B cell (primary cell): ENCODE measurements at regions not wholly inside any gene's neighbourhood (a gene's known extent, or its start where the extent isn't known, plus 50 kb on each side); places are given as distances from the start of the nearest gene placed in this dataset.

Experiments used
- ATAC-seq: fragments of 200-7000 bp; cut with Tn5 transposase; one replicate; pipeline ENCODE4 v1.10.0; 2021; ENCODE audit warnings: low read depth, mild to moderate bottlenecking, moderate number of reproducible peaks, moderate library complexity
- CTCF ChIA-PET: fragments of 350-600 bp; sonication (Branson Sonifier 250); formaldehyde crosslinking; loops from one replicate; lab custom pipeline; 2021; ENCODE audit warnings: antibody characterized with exemption, inconsistent platforms; lab: Charles Lee
- POLR2A ChIA-PET: fragments of 350-600 bp; sonication (Branson Sonifier 250); formaldehyde crosslinking; loops from one replicate; lab custom pipeline; 2021; ENCODE audit warnings: antibody characterized with exemption; lab: Charles Lee
- DNase-seq: peaks from one replicate; pipeline ENCODE4 v3.0.0; 2013
- H2AFZ ChIP-seq: 2 replicates; pipeline ENCODE4 v1.6.1; 2012; ENCODE audit warnings: mild to moderate bottlenecking, low read depth, low read length; ENCODE audit not compliant: insufficient read depth, poor library complexity, severe bottlenecking
- H3K27ac ChIP-seq, 2 donors: 1 replicate in 1 of 2; 2 replicates in 1 of 2; pipeline ENCODE4 v1.5.1; 2012 to 2013; ENCODE audit warnings: low read length in 2 of 2, mild to moderate bottlenecking in 2 of 2, moderate library complexity in 1 of 2
- H3K27me3 ChIP-seq, 4 experiments: fragments of 200-600 bp in 1 of 4; sonication (generic) in 1 of 4; replicated peaks in 1 of 4; 1 replicate in 2 of 4; 2 replicates in 2 of 4; pipeline versions ENCODE4 v1.6.1 to v1.7.0; 2013 to 2016; ENCODE audit warnings: low read length in 3 of 4, mild to moderate bottlenecking in 2 of 4, mixed read lengths in 1 of 4, moderate library complexity in 1 of 4; ENCODE audit not compliant: insufficient read depth in 4 of 4, control insufficient read depth in 3 of 4; ENCODE audit errors: control extremely low read depth in 1 of 4
- H3K36me3 ChIP-seq, 2 experiments: replicated peaks in 1 of 2; 1 replicate in 1 of 2; 2 replicates in 1 of 2; pipeline versions ENCODE4 v1.6.1 to v1.7.1; 2013; ENCODE audit warnings: low read length in 1 of 2; ENCODE audit not compliant: insufficient read depth in 2 of 2, control insufficient read depth in 1 of 2; ENCODE audit errors: control extremely low read depth in 1 of 2, extremely low read depth in 1 of 2
- H3K4me1 ChIP-seq, 2 donors: fragments of 200-600 bp in 1 of 2; sonication (generic) in 1 of 2; 1 replicate in 1 of 2; 2 replicates in 1 of 2; pipeline versions ENCODE4 v1.5.1 to v1.6.1; 2013 to 2017; ENCODE audit warnings: low read length in 2 of 2; ENCODE audit not compliant: control insufficient read depth in 2 of 2, insufficient read depth in 2 of 2
- H3K4me2 ChIP-seq: replicated peaks from 2 replicates; pipeline ENCODE3; 2012; ENCODE audit warnings: mild to moderate bottlenecking, low read depth, low read length; ENCODE audit not compliant: poor library complexity, severe bottlenecking
- H3K4me3 ChIP-seq, 5 experiments: fragments of 200-600 bp in 1 of 5; sonication (generic) in 1 of 5; 1 replicate in 3 of 5; 2 replicates in 2 of 5; pipeline versions ENCODE4 v1.5.1 to v1.7.0; 2011 to 2016; ENCODE audit warnings: low read length in 4 of 5, mild to moderate bottlenecking in 4 of 5, low read depth in 2 of 5, control low read depth in 1 of 5, moderate library complexity in 1 of 5; ENCODE audit not compliant: insufficient read depth in 1 of 5; ENCODE audit errors: control extremely low read depth in 1 of 5, extremely low read depth in 1 of 5
- H3K79me2 ChIP-seq: fragments of 200-600 bp; sonication (generic); one replicate; pipeline ENCODE4 v1.6.0; 2016; ENCODE audit warnings: low read length; ENCODE audit not compliant: control insufficient read depth, insufficient read depth
- H3K9ac ChIP-seq: fragments of 200-600 bp; sonication (generic); 2 replicates; pipeline ENCODE4 v1.6.1; 2017; ENCODE audit warnings: mild to moderate bottlenecking, low read length, moderate library complexity
- H3K9me3 ChIP-seq, 3 donors: one replicate each; pipeline versions ENCODE4 v1.6.1 to v1.7.1; 2013; ENCODE audit warnings: low read length in 2 of 3; ENCODE audit not compliant: control insufficient read depth in 2 of 3, insufficient read depth in 1 of 3; ENCODE audit errors: control extremely low read depth in 1 of 3
- H4K20me1 ChIP-seq: 2 replicates; pipeline ENCODE4 v1.6.0; 2012; ENCODE audit warnings: mild to moderate bottlenecking, low read length; ENCODE audit not compliant: insufficient read depth, control insufficient read depth, poor library complexity, severe bottlenecking
- H3K27ac Mint-ChIP-seq: one replicate; pipeline ENCODE4 v1.8.0; 2021; ENCODE audit warnings: mixed read lengths
- H3K27me3 Mint-ChIP-seq: one replicate; pipeline ENCODE4 v1.8.0; 2021; ENCODE audit warnings: mixed read lengths
- H3K4me1 Mint-ChIP-seq: one replicate; pipeline ENCODE4 v1.8.0; 2021; ENCODE audit warnings: mixed read lengths
- H3K4me3 Mint-ChIP-seq: one replicate; pipeline ENCODE4 v1.8.0; 2021; ENCODE audit warnings: mixed read lengths
- H3K9me3 Mint-ChIP-seq: one replicate; pipeline ENCODE4 v1.8.0; 2022; ENCODE audit warnings: mixed read lengths; ENCODE audit not compliant: insufficient read depth
- EZH2 ChIP-seq: IDR thresholded peaks from 2 replicates; pipeline ENCODE4 v1.6.1; 2012; ENCODE audit warnings: borderline replicate concordance, low read depth, mild to moderate bottlenecking, moderate library complexity, low read length; ENCODE audit not compliant: insufficient read depth, poor library complexity, severe bottlenecking
- WGBS: methylation state at CpG from one replicate; pipeline ENCODE4 v1.1.5; 2013; ENCODE audit warnings: missing lambda C conversion rate; ENCODE audit not compliant: insufficient coverage; 5-methylcytosine and 5-hydroxymethylcytosine counted together
- intact Hi-C: fragments of 100-400 bp; cut with micrococcal nuclease; formaldehyde crosslinking; loops from one replicate; pipeline ENCODE4 v1.10.0; 2022
- TF ChIP-seq, protein P1 (sequence below): fragments of 200-600 bp; IDR thresholded peaks from one replicate; pipeline ENCODE4 v1.8.0; 2022; ENCODE audit warnings: antibody characterized with exemption, mild to moderate bottlenecking

DNA sequence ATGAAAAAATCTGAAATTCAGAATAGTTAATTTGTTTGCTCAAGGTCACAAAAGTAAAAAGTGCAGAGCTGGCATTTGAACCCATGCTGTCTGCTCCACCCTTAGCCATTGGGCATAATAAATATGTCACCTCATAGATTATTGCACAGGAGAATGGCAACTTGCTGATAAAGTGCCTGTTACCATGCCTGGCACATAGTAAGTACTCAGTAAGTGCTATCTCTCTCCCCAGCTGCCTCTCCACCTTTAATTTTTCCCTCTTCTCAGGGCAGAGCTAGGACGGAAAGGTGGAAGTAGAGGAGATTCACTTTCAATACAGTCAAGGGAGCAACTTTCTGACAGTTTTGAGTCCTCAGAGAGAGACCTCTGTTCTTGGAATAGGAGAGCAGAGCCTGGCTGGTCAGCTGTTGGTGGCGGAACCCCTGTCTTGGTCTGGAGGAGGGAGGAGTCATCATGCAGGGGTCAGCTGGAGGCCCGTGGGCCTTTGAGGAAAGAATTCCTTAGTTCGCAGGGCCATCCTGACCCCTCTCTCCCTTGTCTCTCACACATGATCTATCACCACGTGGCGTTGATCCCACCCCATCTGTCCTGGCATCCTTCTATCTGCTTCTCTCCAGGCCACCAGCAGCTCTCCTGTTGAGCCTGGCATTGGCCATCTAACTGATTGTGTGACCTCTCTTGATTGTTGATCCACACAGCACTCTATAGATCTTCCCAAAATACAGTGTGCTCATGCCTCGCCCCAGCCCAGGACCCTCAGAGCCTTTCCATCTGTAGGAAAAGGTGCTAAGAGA is 149.3 kb downstream of the RPLP1 start:
- ATAC-seq (no peak), DNase-seq (no peak)
- CTCF ChIA-PET = interaction anchor here (1.0 to 1.6 kb wide), 2 partner anchors 10 to 865 kb away, joined by 3 to 4 read pairs; no protein-coding TSS in a partner anchor
- no peak overlapping the region for H2AFZ ChIP-seq
- H3K4me3 Mint-ChIP-seq = no peak overlapping the region
- no peak overlapping the region for H3K27ac Mint-ChIP-seq
- H3K27ac ChIP-seq = no peak overlapping the region
- POLR2A ChIA-PET = no interaction called here
- no peaks in the 10 kb centered on the region for H4K20me1 ChIP-seq
- H3K36me3 ChIP-seq = no peaks in the 10 kb centered on the region
- H3K9ac ChIP-seq = no peak overlapping the region
- H3K9me3 Mint-ChIP-seq = no peaks in the 10 kb centered on the region
- H3K27me3 ChIP-seq = peaks cover 0 to 13% (median 4%) of the 10 kb centered on the region in 4 experiments
- intact Hi-C loops = no loop called here
- WGBS = 92% methylated on average over 5 of the region's 7 CpGs
- H3K27me3 Mint-ChIP-seq = peaks cover 52% of the 10 kb centered on the region
- H3K4me1 ChIP-seq = no peaks in the 10 kb centered on the region
- TF ChIP-seq, protein P1, sequence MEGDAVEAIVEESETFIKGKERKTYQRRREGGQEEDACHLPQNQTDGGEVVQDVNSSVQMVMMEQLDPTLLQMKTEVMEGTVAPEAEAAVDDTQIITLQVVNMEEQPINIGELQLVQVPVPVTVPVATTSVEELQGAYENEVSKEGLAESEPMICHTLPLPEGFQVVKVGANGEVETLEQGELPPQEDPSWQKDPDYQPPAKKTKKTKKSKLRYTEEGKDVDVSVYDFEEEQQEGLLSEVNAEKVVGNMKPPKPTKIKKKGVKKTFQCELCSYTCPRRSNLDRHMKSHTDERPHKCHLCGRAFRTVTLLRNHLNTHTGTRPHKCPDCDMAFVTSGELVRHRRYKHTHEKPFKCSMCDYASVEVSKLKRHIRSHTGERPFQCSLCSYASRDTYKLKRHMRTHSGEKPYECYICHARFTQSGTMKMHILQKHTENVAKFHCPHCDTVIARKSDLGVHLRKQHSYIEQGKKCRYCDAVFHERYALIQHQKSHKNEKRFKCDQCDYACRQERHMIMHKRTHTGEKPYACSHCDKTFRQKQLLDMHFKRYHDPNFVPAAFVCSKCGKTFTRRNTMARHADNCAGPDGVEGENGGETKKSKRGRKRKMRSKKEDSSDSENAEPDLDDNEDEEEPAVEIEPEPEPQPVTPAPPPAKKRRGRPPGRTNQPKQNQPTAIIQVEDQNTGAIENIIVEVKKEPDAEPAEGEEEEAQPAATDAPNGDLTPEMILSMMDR = no peak
- no peak for TF ChIP-seq EZH2
- H3K9me3 ChIP-seq = no peaks in the 10 kb centered on the region
- no peaks in the 10 kb centered on the region for H3K79me2 ChIP-seq
- H3K4me1 Mint-ChIP-seq = peaks cover 1% of the 10 kb centered on the region
- no peak overlapping the region for H3K4me2 ChIP-seq
- no peak overlapping the region for H3K4me3 ChIP-seq

DNA sequence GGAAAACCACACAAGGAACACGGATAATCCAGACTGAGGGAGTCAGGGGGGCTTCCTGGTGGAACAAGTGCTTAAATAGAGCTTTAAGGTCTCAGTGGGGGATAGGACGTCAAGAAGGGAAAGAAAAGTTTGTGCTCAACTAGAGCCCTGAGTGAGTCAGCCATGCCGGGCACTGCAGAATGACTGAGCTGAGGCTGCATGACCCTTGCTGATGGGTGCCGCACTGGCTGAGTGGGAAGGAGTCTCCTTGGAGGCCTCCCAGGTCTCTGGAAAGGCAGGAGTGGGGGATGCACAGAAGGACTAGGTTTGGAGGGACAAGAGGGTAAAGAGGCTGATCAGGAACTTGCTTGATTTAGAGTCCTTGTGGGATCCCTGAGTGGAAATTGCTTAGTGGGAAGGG is 150.3 kb downstream of the RPLP1 start:
- ChIA-PET POLR2A (no interaction called here), CTCF (interaction anchor here (1.6 kb wide), 1 partner anchor 864 kb away, joined by 4 read pairs; no protein-coding TSS in a partner anchor)
- intact Hi-C loops = no loop called here
- no peaks in the 10 kb centered on the region for H3K79me2 ChIP-seq
- no peaks in the 10 kb centered on the region for H3K9me3 Mint-ChIP-seq
- H3K27me3 Mint-ChIP-seq = peaks cover 44% of the 10 kb centered on the region
- peaks cover 0 to 8% (median 3%) of the 10 kb centered on the region in 4 experiments for H3K27me3 ChIP-seq
- TF ChIP-seq, protein P1 = no peak
- TF ChIP-seq EZH2 = no peak
- no peak overlapping the region for H3K27ac ChIP-seq
- no peak overlapping the region for H3K9ac ChIP-seq
- no peak overlapping the region for H3K4me3 ChIP-seq
- no peak for DNase-seq
- ATAC-seq = no peak
- H3K4me3 Mint-ChIP-seq = no peak overlapping the region
- whole genome bisulfite sequencing = 82% methylated on average over 4 of the region's 4 CpGs
- H2AFZ ChIP-seq = no peak overlapping the region
- H3K4me2 ChIP-seq = no peak overlapping the region
- no peak overlapping the region for H3K27ac Mint-ChIP-seq
- H3K36me3 ChIP-seq = no peaks in the 10 kb centered on the region
- H3K4me1 ChIP-seq = no peaks in the 10 kb centered on the region
- H4K20me1 ChIP-seq = no peaks in the 10 kb centered on the region
- peaks cover 1% of the 10 kb centered on the region for H3K4me1 Mint-ChIP-seq
- no peaks in the 10 kb centered on the region for H3K9me3 ChIP-seq
